ENCODE measurements at regions not wholly inside any gene's neighbourhood (a gene's known extent, or its start where the extent isn't known, plus 50 kb on each side); places are given as distances from the start of the nearest gene placed in this dataset.

GRCh38 chr5:53749621-53750020 is 189.2 kb downstream of the NDUFS4 start:
- TF ChIP-seq CTCF (IDR thresholded peaks at IDR 0.05) (no peak), ZFX (IDR thresholded peaks at IDR 0.05; ENCODE audit: borderline replicate concordance) (no peak)

Measured in 22Rv1 (cell line).